H9 (cell line): ENCODE measurements at regions not wholly inside any gene's neighbourhood (a gene's known extent, or its start where the extent isn't known, plus 50 kb on each side); places are given as distances from the start of the nearest gene placed in this dataset.

Experiments
- DNase-seq: peaks from one replicate; pipeline ENCODE4 v3.0.0-alpha.2; 2017
- H2AFZ ChIP-seq: one replicate; pipeline ENCODE4 v1.6.1; 2013; ENCODE audit warnings: mild to moderate bottlenecking, low read length, control low read depth, moderate library complexity
- H2AK5ac ChIP-seq: 2 replicates; pipeline ENCODE4 v1.6.1; 2013; ENCODE audit warnings: low read length, control low read depth, mixed read lengths; ENCODE audit not compliant: insufficient read length
- H2BK120ac ChIP-seq: one replicate; pipeline ENCODE4 v1.6.1; 2013; ENCODE audit warnings: low read depth, mild to moderate bottlenecking, low read length, control low read depth, inconsistent platforms; ENCODE audit not compliant: poor library complexity, severe bottlenecking
- H2BK12ac ChIP-seq: 2 replicates; pipeline ENCODE4 v1.6.1; 2013; ENCODE audit warnings: low read length, control low read depth, mixed read lengths, low read depth; ENCODE audit not compliant: insufficient read length
- H2BK15ac ChIP-seq: 2 replicates; pipeline ENCODE4 v1.6.1; 2013; ENCODE audit warnings: low read depth, low read length, control low read depth
- H2BK20ac ChIP-seq: one replicate; pipeline ENCODE4 v1.6.1; 2013; ENCODE audit warnings: low read depth, mild to moderate bottlenecking, low read length, control low read depth, inconsistent platforms; ENCODE audit not compliant: poor library complexity, severe bottlenecking
- H2BK5ac ChIP-seq: 2 replicates; pipeline ENCODE4 v1.6.1; 2013; ENCODE audit warnings: low read length, control low read depth, mixed read lengths; ENCODE audit not compliant: insufficient read length
- H3K14ac ChIP-seq: 2 replicates; pipeline ENCODE4 v1.6.1; 2013; ENCODE audit warnings: low read length, control low read depth; ENCODE audit not compliant: insufficient read depth
- H3K18ac ChIP-seq: 2 replicates; pipeline ENCODE4 v1.6.1; 2013; ENCODE audit warnings: low read depth, mild to moderate bottlenecking, mixed read lengths, low read length, control low read depth; ENCODE audit not compliant: insufficient read length
- H3K23ac ChIP-seq: 2 replicates; pipeline ENCODE4 v1.6.1; 2013; ENCODE audit warnings: low read length, control low read depth, mixed read lengths, low read depth; ENCODE audit not compliant: insufficient read length
- H3K23me2 ChIP-seq: 2 replicates; pipeline ENCODE4 v1.6.1; 2013; ENCODE audit warnings: low read depth, mild to moderate bottlenecking, mixed read lengths, low read length, control low read depth; ENCODE audit not compliant: insufficient read length, poor library complexity, severe bottlenecking
- H3K27ac ChIP-seq: 2 replicates; pipeline ENCODE4 v1.5.1; 2013; ENCODE audit warnings: low read length, control low read depth, mixed read lengths, low read depth; ENCODE audit not compliant: insufficient read length
- H3K27me3 ChIP-seq: 2 replicates; pipeline ENCODE4 v1.6.1; 2013; ENCODE audit warnings: low read length, control low read depth, inconsistent platforms; ENCODE audit not compliant: insufficient read depth
- H3K4ac ChIP-seq: 2 replicates; pipeline ENCODE4 v1.6.1; 2013; ENCODE audit warnings: low read depth, mild to moderate bottlenecking, control low read depth, inconsistent platforms, low read length, moderate library complexity
- H3K4me1 ChIP-seq: 2 replicates; pipeline ENCODE4 v1.6.1; 2013; ENCODE audit warnings: low read length, control low read depth, inconsistent platforms; ENCODE audit not compliant: insufficient read depth
- H3K4me2 ChIP-seq: 2 replicates; pipeline ENCODE4 v1.6.1; 2013; ENCODE audit warnings: low read length, control low read depth, mixed read lengths; ENCODE audit not compliant: insufficient read length, insufficient read depth
- H3K56ac ChIP-seq: 2 replicates; pipeline ENCODE4 v1.6.1; 2013; ENCODE audit warnings: low read depth, mild to moderate bottlenecking, mixed read lengths, low read length, control low read depth; ENCODE audit not compliant: insufficient read length
- H3K79me1 ChIP-seq: 2 replicates; pipeline ENCODE4 v1.6.1; 2013; ENCODE audit warnings: low read depth, mild to moderate bottlenecking, moderate library complexity, low read length, control low read depth, inconsistent platforms; ENCODE audit not compliant: insufficient read depth, poor library complexity, severe bottlenecking
- H3K79me2 ChIP-seq: 2 replicates; pipeline ENCODE4 v1.6.1; 2013; ENCODE audit warnings: low read length, control low read depth, inconsistent platforms; ENCODE audit not compliant: insufficient read depth
- H3K9ac ChIP-seq: 2 replicates; pipeline ENCODE4 v1.6.1; 2013; ENCODE audit warnings: low read length, control low read depth, mixed read lengths; ENCODE audit not compliant: insufficient read length; ENCODE audit errors: extremely low read depth
- H3K9me3 ChIP-seq: one replicate; pipeline ENCODE4 v1.6.1; 2013; ENCODE audit warnings: low read depth, low read length, inconsistent platforms; ENCODE audit not compliant: control insufficient read depth
- H3T11ph ChIP-seq: one replicate; pipeline ENCODE4 v1.6.1; 2013; ENCODE audit warnings: mild to moderate bottlenecking, low read length, control low read depth, inconsistent platforms
- H4K20me1 ChIP-seq: one replicate; pipeline ENCODE4 v1.6.1; 2013; ENCODE audit not compliant: control insufficient read depth, insufficient read length, insufficient read depth
- H4K5ac ChIP-seq: 2 replicates; pipeline ENCODE4 v1.6.1; 2013; ENCODE audit warnings: low read depth, mild to moderate bottlenecking, mixed read lengths, low read length, control low read depth; ENCODE audit not compliant: insufficient read length
- H4K8ac ChIP-seq: replicated peaks from 2 replicates; pipeline ENCODE4 v1.6.1; 2013; ENCODE audit warnings: low read length, control low read depth, mixed read lengths, low read depth; ENCODE audit not compliant: insufficient read length
- H4K91ac ChIP-seq: 2 replicates; pipeline ENCODE4 v1.6.1; 2013; ENCODE audit warnings: low read depth, mild to moderate bottlenecking, moderate library complexity, mixed read lengths, low read length, control low read depth; ENCODE audit not compliant: insufficient read length
- H3K27ac Mint-ChIP-seq, 3 experiments: 2 replicates in 2 of 3; 3 replicates in 1 of 3; pipeline ENCODE4 v1.8.0; 2020 to 2021; ENCODE audit warnings: mixed read lengths in 3 of 3, mild to moderate bottlenecking in 1 of 3, moderate library complexity in 1 of 3
- H3K27me3 Mint-ChIP-seq: 2 replicates; pipeline ENCODE4 v1.8.0; 2021; ENCODE audit warnings: low read depth, mild to moderate bottlenecking, moderate library complexity, mixed read lengths
- H3K36me3 Mint-ChIP-seq, 3 experiments: 2 replicates in 2 of 3; 3 replicates in 1 of 3; pipeline ENCODE4 v1.8.0; 2020 to 2021; ENCODE audit warnings: low read depth in 3 of 3, mixed read lengths in 3 of 3; ENCODE audit not compliant: insufficient read depth in 1 of 3
- H3K4me1 Mint-ChIP-seq, 2 experiments: 2 replicates each; pipeline ENCODE4 v1.8.0; 2020; ENCODE audit warnings: mixed read lengths in 2 of 2
- H3K4me3 Mint-ChIP-seq, 2 experiments: 2 replicates in 1 of 2; 3 replicates in 1 of 2; pipeline ENCODE4 v1.8.0; 2020 to 2021; ENCODE audit warnings: mild to moderate bottlenecking in 2 of 2, mixed read lengths in 2 of 2, moderate library complexity in 1 of 2
- H3K9me3 Mint-ChIP-seq, 2 experiments: 2 replicates in 1 of 2; 3 replicates in 1 of 2; pipeline ENCODE4 v1.8.0; 2020; ENCODE audit warnings: mild to moderate bottlenecking in 2 of 2, mixed read lengths in 2 of 2, moderate library complexity in 1 of 2
- CTCF ChIP-seq: fragments of 200-600 bp; sonication (generic); conservative IDR thresholded peaks from 3 replicates; pipeline ENCODE4 v1.8.0; 2021; ENCODE audit warnings: antibody characterized with exemption, mild to moderate bottlenecking
- WGBS: extraction: QIAGEN DNeasy Blood & Tissue Kit; methylation state at CpG from one replicate; pipeline ENCODE4 v1.1.7; 2013; ENCODE audit warnings: missing lambda C conversion rate, low lambda C conversion rate, mixed read lengths; ENCODE audit not compliant: insufficient read length; ENCODE audit errors: extremely low coverage; 5-methylcytosine and 5-hydroxymethylcytosine counted together

- no CpG with 5 or more reads among the region's 1 CpG for WGBS
- H2BK120ac ChIP-seq, result no peak overlapping the region
- no peak overlapping the region for H3K27ac ChIP-seq
- no peak overlapping the region for H4K5ac ChIP-seq
- Mint-ChIP-seq H3K4me1 (peaks cover 20% of the 10 kb centered on the region in 2 experiments), H3K27me3 (no peaks in the 10 kb centered on the region), H3K4me3 (no peak overlapping the region), H3K27ac (0 out of 7 replicates have a peak overlapping the region, but pooled peaks of 1 of the 3 experiments have one; percentile 40), H3K9me3 (no peaks in the 10 kb centered on the region), H3K36me3 (no peaks in the 10 kb centered on the region)
- H3K79me2 ChIP-seq, result no peaks in the 10 kb centered on the region
- H3K9me3 ChIP-seq, result no peaks in the 10 kb centered on the region
- no peaks in the 10 kb centered on the region for H3K23me2 ChIP-seq
- H3T11ph ChIP-seq, result no peak overlapping the region
- no peak overlapping the region for H2BK5ac ChIP-seq
- H3K4me1 ChIP-seq, result peaks cover 4% of the 10 kb centered on the region; the same call in 1 of the 2 replicates
- H2BK15ac ChIP-seq, result no peak overlapping the region
- no peaks in the 10 kb centered on the region for H3K79me1 ChIP-seq
- no peak for DNase-seq
- H3K27me3 ChIP-seq, result no peaks in the 10 kb centered on the region
- H3K23ac ChIP-seq, result no peak overlapping the region
- no peak overlapping the region for H4K91ac ChIP-seq
- no peaks in the 10 kb centered on the region for H4K20me1 ChIP-seq
- H3K4me2 ChIP-seq, result no peak overlapping the region
- H3K18ac ChIP-seq, result no peak overlapping the region
- no peak overlapping the region for H2BK20ac ChIP-seq
- H3K14ac ChIP-seq, result no peak overlapping the region
- no peak overlapping the region for H2BK12ac ChIP-seq
- H4K8ac ChIP-seq, result no peak overlapping the region
- H3K9ac ChIP-seq, result no peak overlapping the region
- no peak for TF ChIP-seq CTCF
- H3K4ac ChIP-seq, result no peak overlapping the region
- H2AFZ ChIP-seq, result no peak overlapping the region
- no peak overlapping the region for H3K56ac ChIP-seq
- H2AK5ac ChIP-seq, result no peak overlapping the region
Measured at GRCh38 chr16:51683882-51684281, 532.8 kb upstream of the SALL1 start.
